Fibroblast of villous mesenchyme (primary cell): ENCODE measurements at regions not wholly inside any gene's neighbourhood (a gene's known extent, or its start where the extent isn't known, plus 50 kb on each side); places are given as distances from the start of the nearest gene placed in this dataset.

Experiments
- DNase-seq: peaks from one replicate; pipeline ENCODE4 v3.0.0-alpha.2; 2010; ENCODE audit warnings: low read depth
- H3K4me3 ChIP-seq: 2 replicates; pipeline ENCODE4 v1.5.1; 2011; ENCODE audit warnings: low read depth, mild to moderate bottlenecking, low read length
- CTCF ChIP-seq: IDR thresholded peaks from 2 replicates; pipeline ENCODE4 v1.5.1; 2012; ENCODE audit warnings: low read depth, mild to moderate bottlenecking, low read length; ENCODE audit not compliant: insufficient read depth

- no peak for DNase-seq
- H3K4me3 ChIP-seq = no peak overlapping the region
- TF ChIP-seq CTCF = no peak
These were observed 440.5 kb upstream of the ID2 start for GRCh38 chr2:8241317-8241716.

- TF ChIP-seq CTCF = no peak
- no peak for DNase-seq
- H3K4me3 ChIP-seq = no peak overlapping the region
These were observed 439.1 kb upstream of the ID2 start for GRCh38 chr2:8242739-8243138.

- DNase-seq = no peak
- no peak overlapping the region for H3K4me3 ChIP-seq
- TF ChIP-seq CTCF = no peak
These were observed 438.0 kb upstream of the ID2 start for GRCh38 chr2:8243748-8244400.

- DNase-seq = no peak
- TF ChIP-seq CTCF = no peak
- no peak overlapping the region for H3K4me3 ChIP-seq
These were observed 437.2 kb upstream of the ID2 start for GRCh38 chr2:8244639-8245038.

- DNase-seq = no peak
- no peak for TF ChIP-seq CTCF
- no peak overlapping the region for H3K4me3 ChIP-seq
These were observed 435.7 kb upstream of the ID2 start for GRCh38 chr2:8246137-8246536.

GRCh38 chr2:8247905-8248622, 433.8 kb upstream of the ID2 start:
- TF ChIP-seq CTCF = no peak
- DNase-seq = no peak
- H3K4me3 ChIP-seq = no peak overlapping the region

GRCh38 chr2:8248623-8248957, 433.3 kb upstream of the ID2 start:
- TF ChIP-seq CTCF = no peak
- H3K4me3 ChIP-seq = no peak overlapping the region
- DNase-seq = no peak
